Neuronal stem cell (in vitro differentiated cells): ENCODE measurements at regions not wholly inside any gene's neighbourhood (a gene's known extent, or its start where the extent isn't known, plus 50 kb on each side); places are given as distances from the start of the nearest gene placed in this dataset.

Experiments
- DNase-seq: peaks from one replicate; pipeline ENCODE4 v3.0.0-alpha.2; 2013; ENCODE audit warnings: low spot score
- H2AFZ ChIP-seq: one replicate; pipeline ENCODE4 v1.6.1; 2013; ENCODE audit warnings: mild to moderate bottlenecking, low read length, inconsistent platforms
- H2AK5ac ChIP-seq: 2 replicates; pipeline ENCODE4 v1.6.1; 2013; ENCODE audit warnings: low read depth, mild to moderate bottlenecking, inconsistent platforms, low read length, moderate library complexity, mixed read lengths
- H2BK120ac ChIP-seq: 2 replicates; pipeline ENCODE4 v1.6.1; 2013; ENCODE audit warnings: low read depth, mild to moderate bottlenecking, inconsistent platforms, low read length, moderate library complexity, mixed read lengths
- H2BK12ac ChIP-seq: one replicate; pipeline ENCODE4 v1.6.1; 2013; ENCODE audit warnings: low read length, inconsistent platforms
- H2BK15ac ChIP-seq: 2 replicates; pipeline ENCODE4 v1.6.1; 2013; ENCODE audit warnings: mild to moderate bottlenecking, low read length, inconsistent platforms, mixed read lengths
- H2BK5ac ChIP-seq: one replicate; pipeline ENCODE4 v1.6.1; 2013; ENCODE audit warnings: inconsistent platforms, mild to moderate bottlenecking, low read length, moderate library complexity
- H3K14ac ChIP-seq: one replicate; pipeline ENCODE4 v1.6.1; 2013; ENCODE audit warnings: low read length, inconsistent platforms
- H3K18ac ChIP-seq: 2 replicates; pipeline ENCODE4 v1.6.1; 2013; ENCODE audit warnings: low read length, inconsistent platforms
- H3K23ac ChIP-seq: 2 replicates; pipeline ENCODE4 v1.6.1; 2013; ENCODE audit warnings: low read depth, mild to moderate bottlenecking, mixed read lengths, low read length, inconsistent platforms; ENCODE audit not compliant: poor library complexity
- H3K27ac ChIP-seq: replicated peaks from 3 replicates; pipeline ENCODE4 v1.5.1; 2013; ENCODE audit warnings: low read length, inconsistent platforms
- H3K27me3 ChIP-seq, 3 experiments: 2 replicates each; pipeline ENCODE4 v1.6.1; 2013; ENCODE audit warnings: low read length in 3 of 3, mild to moderate bottlenecking in 2 of 3, inconsistent platforms in 1 of 3, low read depth in 1 of 3, mixed read lengths in 1 of 3, moderate library complexity in 1 of 3; ENCODE audit not compliant: control insufficient read depth in 3 of 3, insufficient read depth in 3 of 3
- H3K36me3 ChIP-seq, 2 donors: replicated peaks in 1 of 2; 2 replicates each; pipeline ENCODE4 v1.6.1; 2013; ENCODE audit warnings: low read length in 2 of 2; ENCODE audit not compliant: control insufficient read depth in 2 of 2, insufficient read depth in 2 of 2
- H3K4ac ChIP-seq: 2 replicates; pipeline ENCODE4 v1.6.1; 2013; ENCODE audit warnings: inconsistent platforms, mild to moderate bottlenecking, low read length, moderate library complexity
- H3K4me1 ChIP-seq, 2 donors: 1 replicate in 1 of 2; 2 replicates in 1 of 2; pipeline ENCODE4 v1.6.1; 2013; ENCODE audit warnings: low read length in 2 of 2, low read depth in 1 of 2; ENCODE audit not compliant: control insufficient read depth in 2 of 2, insufficient read depth in 1 of 2
- H3K4me2 ChIP-seq: one replicate; pipeline ENCODE4 v1.6.1; 2013; ENCODE audit warnings: mild to moderate bottlenecking, low read length, inconsistent platforms; ENCODE audit not compliant: insufficient read depth, poor library complexity, severe bottlenecking
- H3K4me3 ChIP-seq, 2 donors: 2 replicates each; pipeline ENCODE4 v1.5.1; 2013; ENCODE audit warnings: low read length in 2 of 2, mild to moderate bottlenecking in 2 of 2, inconsistent platforms in 1 of 2, moderate library complexity in 1 of 2
- H3K79me1 ChIP-seq: one replicate; pipeline ENCODE4 v1.6.1; 2013; ENCODE audit warnings: low read depth, mild to moderate bottlenecking, inconsistent platforms, low read length, moderate library complexity
- H3K9ac ChIP-seq: one replicate; pipeline ENCODE4 v1.6.1; 2013; ENCODE audit warnings: mild to moderate bottlenecking, low read depth, low read length, inconsistent platforms; ENCODE audit not compliant: poor library complexity
- H3K9me3 ChIP-seq, 2 donors: replicated peaks in 1 of 2; 2 replicates each; pipeline versions ENCODE3 to v1.6.1; 2013; ENCODE audit warnings: low read length in 2 of 2, mild to moderate bottlenecking in 2 of 2, inconsistent platforms in 1 of 2, low read depth in 1 of 2, mixed read lengths in 1 of 2, moderate library complexity in 1 of 2; ENCODE audit not compliant: control insufficient read depth in 2 of 2, insufficient read depth in 1 of 2
- H4K8ac ChIP-seq: one replicate; pipeline ENCODE4 v1.6.1; 2013; ENCODE audit warnings: low read depth, mild to moderate bottlenecking, inconsistent platforms, low read length, moderate library complexity
- H4K91ac ChIP-seq: one replicate; pipeline ENCODE4 v1.6.1; 2013; ENCODE audit warnings: low read length, low read depth, mild to moderate bottlenecking, inconsistent platforms; ENCODE audit not compliant: poor library complexity
- WGBS, 2 donors: extraction: QIAGEN DNeasy Blood & Tissue Kit; methylation state at CpG; one replicate each; pipeline ENCODE4 v1.1.7; 2013; ENCODE audit warnings: missing lambda C conversion rate in 2 of 2, mixed read lengths in 1 of 2; ENCODE audit not compliant: insufficient read length in 2 of 2, insufficient replicate concordance in 1 of 2; ENCODE audit errors: extremely low coverage in 2 of 2; 5-methylcytosine and 5-hydroxymethylcytosine counted together

GRCh38 chr21:14827468-14827867 is 237.3 kb downstream of the NRIP1 start:
- H3K36me3 ChIP-seq, result no peaks in the 10 kb centered on the region
- H2BK5ac ChIP-seq, result no peak overlapping the region
- no peak overlapping the region for H3K27ac ChIP-seq
- no peak overlapping the region for H2AFZ ChIP-seq
- H2AK5ac ChIP-seq, result no peak overlapping the region
- H3K4me1 ChIP-seq, result no peaks in the 10 kb centered on the region
- H2BK12ac ChIP-seq, result no peak overlapping the region
- WGBS, 2 donors, result no CpG with 5 or more reads among the region's 3 CpGs
- H3K4me2 ChIP-seq, result no peak overlapping the region
- H4K91ac ChIP-seq, result no peak overlapping the region
- no peaks in the 10 kb centered on the region for H3K27me3 ChIP-seq
- H3K4me3 ChIP-seq, result no peak overlapping the region
- no peak overlapping the region for H3K4ac ChIP-seq
- no peaks in the 10 kb centered on the region for H3K9me3 ChIP-seq
- H3K23ac ChIP-seq, result no peak overlapping the region
- H3K79me1 ChIP-seq, result no peaks in the 10 kb centered on the region
- no peak overlapping the region for H4K8ac ChIP-seq
- H3K14ac ChIP-seq, result no peak overlapping the region
- H2BK120ac ChIP-seq, result no peak overlapping the region
- no peak overlapping the region for H3K18ac ChIP-seq
- no peak overlapping the region for H3K9ac ChIP-seq
- H2BK15ac ChIP-seq, result no peak overlapping the region
- DNase-seq, result no peak

DNA sequence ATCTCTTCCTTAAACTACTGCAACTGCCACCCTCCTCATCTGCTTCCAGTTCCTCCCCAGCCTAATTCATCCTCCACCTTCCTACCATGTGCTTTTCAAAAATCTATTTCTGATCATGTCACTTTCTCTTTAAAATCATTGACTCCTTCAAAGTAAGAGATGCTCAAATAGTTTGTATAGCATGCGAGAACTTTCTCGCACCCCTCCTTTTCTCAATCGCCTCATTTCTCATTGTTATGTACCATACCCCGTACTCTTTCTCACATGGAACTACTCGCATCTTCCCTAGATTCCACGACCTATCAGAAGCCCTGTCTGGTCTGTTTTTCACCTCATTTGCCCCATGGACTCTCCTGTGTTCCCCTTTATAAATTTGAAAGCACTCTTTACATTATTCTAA is 238.2 kb downstream of the NRIP1 start:
- Histone ChIP-seq H3K4me1 (no peaks in the 10 kb centered on the region), H2AK5ac (no peak overlapping the region), H3K79me1 (no peaks in the 10 kb centered on the region), H2BK5ac (no peak overlapping the region), H4K91ac (no peak overlapping the region), H3K9ac (no peak overlapping the region), H3K9me3 (no peaks in the 10 kb centered on the region), H2AFZ (no peak overlapping the region), H2BK15ac (no peak overlapping the region), H2BK120ac (no peak overlapping the region), H3K4ac (no peak overlapping the region), H4K8ac (no peak overlapping the region), H2BK12ac (no peak overlapping the region), H3K23ac (no peak overlapping the region), H3K27ac (no peak overlapping the region), H3K36me3 (no peaks in the 10 kb centered on the region), H3K14ac (no peak overlapping the region), H3K18ac (no peak overlapping the region), H3K27me3 (no peaks in the 10 kb centered on the region), H3K4me2 (no peak overlapping the region), H3K4me3 (no peak overlapping the region)
- 100% methylated on average over 2 of the region's 6 CpGs; no CpG with 5 or more reads in 1 of the 2 donors for WGBS, 2 donors
- no peak for DNase-seq

DNA sequence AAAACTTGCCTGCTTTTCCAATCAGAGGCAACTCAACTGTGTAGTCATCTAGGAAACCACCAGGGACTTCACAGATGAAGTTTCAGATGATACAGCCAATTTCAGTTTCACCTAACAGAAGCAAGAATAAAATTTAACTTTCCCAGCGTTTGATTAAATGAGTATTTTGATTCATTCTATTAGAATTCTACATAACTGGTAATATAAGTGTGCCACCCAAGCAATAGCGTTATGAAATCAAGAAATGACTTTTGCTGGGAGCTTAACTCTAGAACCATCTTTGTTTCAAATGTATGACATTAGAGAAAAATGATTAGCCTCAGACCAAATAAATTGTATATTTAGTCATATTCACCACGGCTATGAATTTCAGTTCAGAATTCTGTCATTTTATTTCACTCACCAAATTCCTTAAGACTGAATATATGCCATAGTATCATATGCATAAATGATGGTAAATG is 239.3 kb downstream of the NRIP1 start:
- Histone ChIP-seq H3K23ac (no peak overlapping the region), H3K9me3 (no peaks in the 10 kb centered on the region), H3K4me1 (no peaks in the 10 kb centered on the region), H3K4me3 (no peak overlapping the region), H3K36me3 (no peaks in the 10 kb centered on the region), H2BK15ac (no peak overlapping the region), H2BK120ac (no peak overlapping the region), H3K4me2 (no peak overlapping the region), H3K79me1 (no peaks in the 10 kb centered on the region), H4K8ac (no peak overlapping the region), H2AK5ac (no peak overlapping the region), H3K18ac (no peak overlapping the region), H2BK12ac (no peak overlapping the region), H4K91ac (no peak overlapping the region), H3K27ac (no peak overlapping the region), H2BK5ac (no peak overlapping the region), H3K14ac (no peak overlapping the region), H3K27me3 (no peaks in the 10 kb centered on the region), H2AFZ (no peak overlapping the region), H3K4ac (no peak overlapping the region), H3K9ac (no peak overlapping the region)
- WGBS, 2 donors, result no CpG with 5 or more reads among the region's 3 CpGs
- no peak for DNase-seq

DNA sequence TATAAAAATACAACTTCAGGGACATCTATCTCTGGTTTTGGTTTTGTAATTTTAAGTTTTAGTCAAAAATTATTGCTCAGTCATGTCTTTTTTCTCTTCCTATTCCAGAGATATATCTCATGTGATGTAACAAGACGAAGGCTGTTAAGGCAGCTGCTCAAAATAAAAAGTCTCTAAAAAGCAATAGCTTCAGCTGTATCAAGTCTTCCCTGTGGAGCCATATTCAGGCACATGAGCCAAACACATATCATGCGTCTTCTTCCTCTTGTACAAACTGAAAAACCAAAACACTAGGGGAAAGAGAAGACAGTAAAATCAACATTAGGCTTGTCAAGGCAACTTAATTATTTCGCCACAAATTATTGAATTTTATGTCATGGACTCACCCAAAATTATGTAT is 240.7 kb downstream of the NRIP1 start:
- Histone ChIP-seq H4K91ac (no peak overlapping the region), H2BK12ac (no peak overlapping the region), H3K9me3 (no peaks in the 10 kb centered on the region)

More for the DNA sequence above, 240.7 kb downstream of the NRIP1 start:
- WGBS, 2 donors, result no CpG with 5 or more reads among the region's 3 CpGs
- no peak overlapping the region for H3K23ac ChIP-seq
- H3K4ac ChIP-seq, result no peak overlapping the region
- H3K4me1 ChIP-seq, result no peaks in the 10 kb centered on the region
- no peaks in the 10 kb centered on the region for H3K36me3 ChIP-seq
- no peak overlapping the region for H3K27ac ChIP-seq
- H3K18ac ChIP-seq, result no peak overlapping the region
- H2AFZ ChIP-seq, result no peak overlapping the region
- H3K27me3 ChIP-seq, result no peaks in the 10 kb centered on the region
- no peak overlapping the region for H3K4me2 ChIP-seq
- no peak for DNase-seq
- no peak overlapping the region for H2BK5ac ChIP-seq
- H2AK5ac ChIP-seq, result no peak overlapping the region
- no peak overlapping the region for H3K9ac ChIP-seq
- H2BK120ac ChIP-seq, result no peak overlapping the region
- no peaks in the 10 kb centered on the region for H3K79me1 ChIP-seq
- no peak overlapping the region for H2BK15ac ChIP-seq
- H3K14ac ChIP-seq, result no peak overlapping the region
- H4K8ac ChIP-seq, result no peak overlapping the region
- H3K4me3 ChIP-seq, result no peak overlapping the region
